Embryonic facial prominence (tissue), 1 donor: ENCODE measurements at regions not wholly inside any gene's neighbourhood (a gene's known extent, or its start where the extent isn't known, plus 50 kb on each side); places are given as distances from the start of the nearest gene placed in this dataset.
"Not testable (repeated sequence)": the region's sequence is repeated elsewhere in the genome, so short reads cannot be mapped to it uniquely, and the experiment has no call there.

Experiments
- DNase-seq: peaks from one replicate; pipeline ENCODE4 v3.0.0-alpha.2; 2016; ENCODE audit errors: extremely low spot score

DNA sequence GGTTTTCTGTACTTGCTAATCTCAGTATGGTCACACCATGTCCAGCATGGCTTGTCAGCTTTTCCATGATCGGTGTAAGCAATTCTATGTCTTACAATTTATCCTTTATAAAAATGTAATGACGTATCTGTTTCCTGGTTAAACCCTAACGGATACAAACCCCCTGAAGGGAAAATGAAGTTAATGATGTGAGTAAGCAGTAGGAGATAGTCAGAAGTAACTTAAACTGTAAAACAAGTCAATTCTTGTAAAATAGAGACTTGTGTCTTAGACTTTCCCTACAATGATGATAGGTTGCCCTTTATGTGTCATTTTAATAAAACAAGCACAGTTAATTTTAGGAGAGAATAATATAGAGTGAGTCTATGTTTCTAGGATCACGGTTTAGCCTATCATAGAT lies 1365.9 kb upstream of the SLC39A10 start:
- DNase-seq = no peak

GRCh38 chr2:194289712-194290346 lies 1367.2 kb upstream of the SLC39A10 start:
- no peak for DNase-seq

GRCh38 chr2:194276667-194277066 lies 1380.4 kb upstream of the SLC39A10 start:
- not testable (repeated sequence) for DNase-seq

DNA sequence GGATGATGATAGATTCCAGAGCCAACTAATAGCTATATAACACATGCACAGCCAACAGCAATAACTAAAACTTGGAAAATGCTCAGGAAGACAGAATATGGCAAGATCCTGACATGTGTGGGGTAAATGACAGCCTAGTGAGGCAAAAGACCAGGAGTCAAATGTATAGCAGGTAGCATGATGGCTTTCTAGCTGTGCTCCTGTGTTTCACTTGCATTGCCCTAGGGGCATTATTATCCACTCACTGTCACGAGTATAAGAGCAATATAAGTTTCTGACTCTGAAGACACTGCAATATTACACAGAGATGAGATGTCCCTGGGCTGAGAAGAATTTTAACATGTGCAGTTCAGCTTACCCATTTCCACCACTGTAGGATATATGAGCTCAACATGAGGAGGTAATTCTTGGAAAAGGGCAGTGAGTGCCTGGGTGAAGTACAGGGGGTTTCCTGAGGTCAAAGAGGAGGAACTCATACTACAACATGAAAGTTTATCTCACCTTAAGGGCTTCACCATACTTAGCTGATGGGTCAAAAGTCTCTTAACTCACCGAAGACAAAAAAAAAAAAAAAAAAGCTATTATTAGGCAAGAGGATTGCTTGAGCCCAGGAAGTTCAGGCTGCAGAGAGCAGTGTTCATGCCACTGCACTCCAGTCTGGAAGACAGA lies 1385.6 kb upstream of the SLC39A10 start:
- no peak for DNase-seq

GRCh38 chr2:194270648-194271047 lies 1386.4 kb upstream of the SLC39A10 start:
- DNase-seq = no peak

GRCh38 chr2:194264586-194264985 lies 1392.4 kb upstream of the SLC39A10 start:
- DNase-seq = no peak

DNA sequence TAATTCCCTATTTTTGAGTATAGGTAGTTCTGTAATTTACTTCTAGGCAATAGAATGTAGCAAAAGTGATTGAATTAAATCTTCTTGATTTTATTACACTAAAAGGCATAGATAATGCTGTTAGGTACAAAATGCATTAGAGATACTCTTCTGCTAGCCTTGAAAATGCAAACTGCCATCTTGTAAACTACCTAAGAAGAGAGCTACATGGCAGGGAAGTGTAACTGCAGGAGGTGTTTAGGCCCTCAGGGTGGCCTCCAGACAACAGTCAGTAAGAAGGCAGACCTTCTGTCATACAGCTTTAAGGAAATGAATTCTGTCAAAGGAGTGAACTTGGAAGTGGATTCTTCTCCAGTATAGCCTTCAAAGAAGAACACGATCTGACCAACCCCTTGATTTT lies 1396.8 kb upstream of the SLC39A10 start:
- DNase-seq = no peak

DNA sequence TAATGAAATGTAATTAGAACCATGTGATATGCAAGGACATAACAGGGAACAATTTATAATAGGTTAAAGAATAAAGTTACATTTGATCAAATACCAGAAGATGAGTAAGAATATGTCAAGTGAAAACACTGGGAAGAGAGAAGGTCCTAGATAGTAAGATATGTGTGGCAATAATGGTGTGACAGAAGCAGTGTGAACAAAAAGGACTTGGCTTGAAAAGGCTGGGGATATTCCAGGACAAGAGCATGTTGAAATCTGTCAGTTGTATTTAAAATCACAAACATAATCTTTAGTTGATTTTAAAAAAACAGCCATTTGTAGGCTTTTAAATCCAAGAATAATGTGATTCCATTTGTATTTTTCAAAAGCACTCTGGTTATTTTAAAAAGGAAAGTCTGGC lies 1399.9 kb upstream of the SLC39A10 start:
- DNase-seq = no peak

GRCh38 chr2:194253528-194254259 lies 1403.3 kb upstream of the SLC39A10 start:
- DNase-seq = no peak

GRCh38 chr2:194252127-194252526 lies 1404.9 kb upstream of the SLC39A10 start:
- no peak for DNase-seq

GRCh38 chr2:194232600-194232999 lies 1424.4 kb upstream of the SLC39A10 start:
- no peak for DNase-seq

DNA sequence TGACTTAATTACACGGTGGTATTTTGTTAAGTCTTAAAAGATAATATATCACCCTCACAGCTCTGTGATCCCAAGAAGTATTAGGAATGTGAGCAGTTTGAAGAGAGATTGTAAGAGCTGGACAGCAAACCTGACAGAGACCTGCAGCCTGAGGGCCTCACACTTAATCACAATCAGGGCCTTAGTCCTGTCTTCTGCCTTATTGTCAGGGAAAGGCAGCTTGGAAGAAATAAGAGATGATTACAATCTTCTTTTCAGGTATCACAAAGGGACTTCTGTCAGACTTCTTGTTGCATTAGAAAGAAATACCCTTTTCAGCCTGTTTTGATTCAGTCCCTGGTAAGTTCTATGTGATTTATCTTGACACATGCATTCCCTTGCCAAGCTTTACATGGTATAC lies 1433.8 kb upstream of the SLC39A10 start:
- no peak for DNase-seq

DNA sequence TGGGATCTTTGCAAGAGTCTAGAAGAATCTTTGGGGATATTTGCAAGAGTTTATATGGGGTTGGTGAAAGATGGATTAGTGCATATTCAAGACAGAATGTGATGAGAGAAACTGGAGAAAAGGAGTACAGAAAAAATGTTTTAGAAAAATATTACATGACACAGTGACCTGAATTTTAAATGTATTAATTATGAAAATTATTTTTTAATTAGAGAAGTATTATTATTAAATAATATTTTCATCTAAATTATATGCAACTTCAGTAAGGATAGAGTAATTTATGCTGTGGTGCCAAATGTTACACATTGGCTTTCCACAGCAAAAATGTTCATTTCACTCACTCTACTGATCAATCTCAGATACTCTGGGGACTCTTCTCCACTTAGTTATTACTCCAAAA lies 1442.8 kb upstream of the SLC39A10 start:
- DNase-seq = no peak

DNA sequence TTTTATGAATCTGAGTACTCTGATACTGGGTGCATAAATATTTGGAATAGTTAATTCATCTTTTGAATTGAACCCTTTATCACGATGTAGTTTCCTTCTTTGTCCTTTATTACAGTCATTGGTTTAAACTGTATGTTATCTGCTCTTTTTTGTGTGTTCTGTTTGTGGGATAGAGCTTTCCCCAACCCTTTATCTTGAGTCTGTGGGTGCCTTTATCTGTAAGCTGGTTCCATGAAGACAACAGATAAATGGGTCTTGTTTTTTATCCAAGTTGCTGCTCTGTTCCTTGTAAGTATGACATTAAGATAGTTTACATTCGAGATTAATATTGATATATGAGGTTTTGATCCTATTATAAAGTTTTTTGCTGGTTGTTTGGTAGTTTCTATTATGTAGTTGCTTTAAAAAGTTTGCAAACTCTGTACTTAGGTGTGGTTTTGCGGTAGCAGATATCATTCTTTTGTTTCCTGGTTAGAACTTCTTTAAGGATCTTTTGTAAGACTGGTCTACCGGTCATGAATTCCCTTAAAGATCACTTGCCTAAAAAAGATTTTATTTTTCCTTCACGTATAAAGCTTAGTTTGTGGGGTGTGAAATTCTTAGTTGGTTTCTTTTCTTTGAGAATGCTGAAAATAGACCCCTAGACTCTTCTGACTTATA lies 1451.3 kb upstream of the SLC39A10 start:
- DNase-seq = no peak

DNA sequence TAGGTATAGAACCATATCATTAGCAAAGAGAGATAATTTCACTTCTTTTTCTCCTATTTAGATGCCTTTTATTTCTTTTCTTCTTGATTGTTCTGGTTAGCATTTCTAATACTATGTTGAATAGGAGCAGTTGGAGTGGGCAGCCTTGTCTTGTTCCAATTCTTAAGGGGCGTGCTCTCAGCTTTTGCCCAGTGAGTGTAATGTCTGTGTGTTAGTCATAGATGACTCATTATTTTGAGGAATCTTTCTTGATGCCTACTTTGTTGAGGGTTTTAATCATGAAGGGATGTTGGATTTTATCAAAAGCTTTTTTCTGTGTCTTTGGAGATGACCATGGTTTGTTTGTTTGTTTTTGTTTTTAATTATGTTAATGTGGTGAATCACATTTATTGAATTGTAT lies 1453.1 kb upstream of the SLC39A10 start:
- no peak for DNase-seq

GRCh38 chr2:194182888-194183287 lies 1474.1 kb upstream of the SLC39A10 start:
- no peak for DNase-seq

DNA sequence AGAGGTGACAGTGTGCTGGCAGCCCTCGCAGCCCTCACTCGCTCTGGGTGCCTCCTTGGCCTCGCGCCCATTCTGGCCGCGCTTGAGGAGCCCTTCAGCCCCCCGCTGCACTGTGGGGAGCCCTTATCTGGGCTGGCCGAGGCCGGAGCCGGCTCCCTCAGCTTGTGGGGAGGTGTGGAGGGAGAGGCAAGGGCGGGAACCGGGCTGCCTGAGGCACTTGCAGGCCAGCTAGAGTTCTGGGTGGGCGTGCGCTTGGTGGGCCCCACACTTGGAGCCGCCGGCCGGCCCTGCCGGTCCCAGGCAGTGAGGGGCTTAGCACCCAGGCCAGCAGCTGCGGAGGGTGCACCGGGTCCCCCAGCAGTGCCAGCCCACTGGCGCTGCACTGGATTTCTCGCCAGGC lies 1480.9 kb upstream of the SLC39A10 start:
- no peak for DNase-seq

DNA sequence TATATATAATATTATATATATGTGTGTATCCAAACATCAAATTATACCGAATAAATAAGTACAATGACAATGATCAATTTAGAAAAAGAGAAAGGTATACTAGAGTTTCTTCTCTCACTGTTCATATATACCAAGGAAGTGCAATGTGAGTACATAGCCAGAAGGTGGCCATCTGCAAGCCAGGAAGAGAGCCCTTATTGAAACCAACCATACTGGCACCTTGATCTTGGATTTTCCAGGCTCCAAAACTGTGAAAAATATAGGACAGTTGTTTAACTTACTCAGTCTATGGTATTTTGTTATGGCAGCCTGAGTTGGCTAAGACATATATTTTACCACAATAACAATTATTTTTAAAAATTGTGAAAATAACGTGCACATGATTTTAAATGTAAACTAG lies 1490.2 kb upstream of the SLC39A10 start:
- no peak for DNase-seq

DNA sequence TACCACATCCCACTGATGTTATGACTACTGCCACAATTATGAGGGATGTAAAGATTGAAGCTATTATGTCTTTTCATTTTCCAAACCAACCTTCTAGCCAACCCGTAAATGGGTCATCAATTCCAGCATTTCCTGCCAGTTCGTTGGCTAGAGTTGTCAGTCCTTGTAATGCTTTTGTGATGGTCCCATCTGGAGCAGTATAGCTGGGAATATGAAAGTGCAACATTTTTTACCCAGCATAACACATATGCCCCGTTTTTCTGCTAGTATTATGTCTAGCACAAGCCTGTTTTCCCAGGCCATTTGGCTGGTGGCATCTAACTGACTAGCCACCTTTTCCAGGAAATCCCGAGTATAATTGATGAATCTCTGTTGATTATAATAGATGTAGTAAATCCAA lies 1501.6 kb upstream of the SLC39A10 start:
- DNase-seq = no peak

DNA sequence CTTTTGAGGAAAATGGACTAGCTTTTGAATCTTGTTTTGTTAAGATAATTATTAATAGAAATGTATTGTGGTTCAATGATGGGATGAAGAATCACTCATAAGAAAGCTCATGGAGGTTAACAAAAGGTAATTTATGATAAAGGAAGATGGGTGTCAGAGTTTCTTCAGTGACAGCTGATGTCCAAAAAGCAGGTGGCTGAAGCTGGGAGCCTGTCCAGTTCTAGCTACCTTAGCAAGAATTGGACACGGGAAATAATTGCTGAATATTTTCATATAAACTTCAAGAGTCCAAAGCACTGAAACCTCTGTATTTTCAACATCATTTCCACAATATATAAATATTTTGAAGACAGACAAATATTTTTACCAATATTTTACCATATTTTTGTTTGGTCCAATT lies 1505.8 kb upstream of the SLC39A10 start:
- DNase-seq = no peak

DNA sequence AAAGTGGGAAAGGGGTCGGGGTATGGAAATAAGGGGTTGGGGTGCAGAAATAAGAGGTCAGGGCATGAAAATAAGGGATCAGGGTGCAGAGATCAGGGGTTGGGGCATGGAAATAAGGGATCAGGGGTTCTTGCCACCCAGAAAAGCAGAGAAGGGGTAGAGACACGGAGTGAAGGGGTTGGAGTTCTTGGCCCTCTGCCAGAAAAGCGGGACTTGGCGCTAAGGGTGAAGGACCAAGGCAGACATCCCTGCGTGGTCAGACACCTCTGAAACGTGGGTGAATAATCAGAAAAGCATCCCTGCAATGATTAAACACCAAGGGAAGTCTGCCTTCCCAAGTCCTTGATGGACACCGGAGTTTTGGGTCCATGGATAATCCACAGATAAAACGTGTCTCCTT lies 1521.6 kb upstream of the SLC39A10 start:
- DNase-seq = no peak

- no peak for DNase-seq
These were observed 1528.2 kb upstream of the SLC39A10 start for GRCh38 chr2:194128810-194129209.

GRCh38 chr2:194126418-194126817 lies 1530.6 kb upstream of the SLC39A10 start:
- no peak for DNase-seq
